ENCODE measurements at regions not wholly inside any gene's neighbourhood (a gene's known extent, or its start where the extent isn't known, plus 50 kb on each side); places are given as distances from the start of the nearest gene placed in this dataset.

DNA sequence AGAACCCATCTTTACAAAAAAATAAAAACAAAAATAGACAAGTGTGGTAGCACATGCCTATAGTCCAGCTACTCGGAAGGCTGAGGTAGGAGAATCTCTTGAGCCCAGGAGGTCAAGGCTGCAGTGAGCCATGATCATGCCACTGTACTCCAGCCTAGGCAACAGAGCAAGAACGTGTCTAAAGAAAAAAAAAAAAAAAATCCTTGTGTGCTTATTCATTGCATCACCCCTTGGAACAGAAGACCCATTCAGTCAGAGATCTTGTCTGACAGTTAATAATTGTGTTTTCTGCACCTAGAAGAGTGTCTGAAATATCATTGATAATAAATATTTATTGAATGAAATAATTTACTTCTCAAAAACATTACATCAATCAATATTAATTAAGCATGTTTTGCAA is 97.4 kb upstream of the TBL1X start:
- Histone ChIP-seq H3K4me1 (no peaks in the 10 kb centered on the region), H3F3A (ENCODE audit: low read depth) (no peaks in the 10 kb centered on the region), H3K27ac (no peak overlapping the region), H4K20me1 (ENCODE audit: low read depth) (no peaks in the 10 kb centered on the region), H3K4me3 (no peak overlapping the region), H2AFZ (replicated peaks) (no peak overlapping the region), H3K27me3 (no peaks in the 10 kb centered on the region), H3K36me3 (no peaks in the 10 kb centered on the region), H3K9me3 (ENCODE audit: low read depth) (no peaks in the 10 kb centered on the region), H3K9ac (no peak overlapping the region), H3K4me2 (no peak overlapping the region), H3K79me2 (ENCODE audit: low read depth) (no peaks in the 10 kb centered on the region)
- no peaks in the 10 kb centered on the region for H3K27me3 Mint-ChIP-seq (ENCODE audit: insufficient read depth, low read depth)
- no peak overlapping the region for H3K4me3 Mint-ChIP-seq
- H3K36me3 Mint-ChIP-seq: no peaks in the 10 kb centered on the region
- no peaks in the 10 kb centered on the region for H3K4me1 Mint-ChIP-seq
- DNase-seq (ENCODE audit: low spot score): no peak
- TF ChIP-seq, protein P1, sequence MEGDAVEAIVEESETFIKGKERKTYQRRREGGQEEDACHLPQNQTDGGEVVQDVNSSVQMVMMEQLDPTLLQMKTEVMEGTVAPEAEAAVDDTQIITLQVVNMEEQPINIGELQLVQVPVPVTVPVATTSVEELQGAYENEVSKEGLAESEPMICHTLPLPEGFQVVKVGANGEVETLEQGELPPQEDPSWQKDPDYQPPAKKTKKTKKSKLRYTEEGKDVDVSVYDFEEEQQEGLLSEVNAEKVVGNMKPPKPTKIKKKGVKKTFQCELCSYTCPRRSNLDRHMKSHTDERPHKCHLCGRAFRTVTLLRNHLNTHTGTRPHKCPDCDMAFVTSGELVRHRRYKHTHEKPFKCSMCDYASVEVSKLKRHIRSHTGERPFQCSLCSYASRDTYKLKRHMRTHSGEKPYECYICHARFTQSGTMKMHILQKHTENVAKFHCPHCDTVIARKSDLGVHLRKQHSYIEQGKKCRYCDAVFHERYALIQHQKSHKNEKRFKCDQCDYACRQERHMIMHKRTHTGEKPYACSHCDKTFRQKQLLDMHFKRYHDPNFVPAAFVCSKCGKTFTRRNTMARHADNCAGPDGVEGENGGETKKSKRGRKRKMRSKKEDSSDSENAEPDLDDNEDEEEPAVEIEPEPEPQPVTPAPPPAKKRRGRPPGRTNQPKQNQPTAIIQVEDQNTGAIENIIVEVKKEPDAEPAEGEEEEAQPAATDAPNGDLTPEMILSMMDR (IDR thresholded peaks at IDR 0.05): no peak
- TF ChIP-seq EZH2 (IDR thresholded peaks at IDR 0.05): no peak
- TF ChIP-seq EZH2phosphoT487 (IDR thresholded peaks at IDR 0.05): no peak
- H3K9me3 Mint-ChIP-seq: no peaks in the 10 kb centered on the region
- peak overlapping the region; percentile 90 for H3K27ac Mint-ChIP-seq

DNA sequence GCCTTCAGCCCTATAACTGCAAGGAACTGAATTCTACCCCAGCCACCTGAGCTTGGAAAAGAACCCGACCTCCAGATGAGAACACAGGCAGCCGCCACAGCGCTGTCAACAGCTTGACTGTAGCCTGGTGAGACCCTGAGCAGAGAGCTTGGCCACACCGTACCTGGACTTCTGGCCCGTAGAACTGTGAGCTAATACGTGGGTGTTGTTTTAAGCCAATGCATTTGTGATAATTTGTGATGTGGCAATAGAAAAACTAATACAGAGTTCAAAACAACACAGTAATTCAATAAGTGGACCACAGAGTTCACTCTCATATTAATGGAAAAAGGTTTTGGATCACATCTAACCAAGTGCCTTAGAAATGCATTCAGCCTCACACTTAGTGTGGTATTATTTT is 96.6 kb upstream of the TBL1X start:
- H3K27ac Mint-ChIP-seq: no peak overlapping the region
- no peak overlapping the region for H3K9ac ChIP-seq
- H4K20me1 ChIP-seq (ENCODE audit: low read depth): no peaks in the 10 kb centered on the region
- H3K9me3 ChIP-seq (ENCODE audit: low read depth): no peaks in the 10 kb centered on the region
- no peak overlapping the region for H3K4me2 ChIP-seq
- H3F3A ChIP-seq (ENCODE audit: low read depth): no peaks in the 10 kb centered on the region
- TF ChIP-seq EZH2phosphoT487 (IDR thresholded peaks at IDR 0.05) (no peak), EZH2 (IDR thresholded peaks at IDR 0.05) (no peak)
- TF ChIP-seq, protein P1 (IDR thresholded peaks at IDR 0.05): no peak
- no peak overlapping the region for H3K4me3 ChIP-seq
- no peak overlapping the region for H3K27ac ChIP-seq
- no peaks in the 10 kb centered on the region for H3K4me1 ChIP-seq
- no peaks in the 10 kb centered on the region for H3K4me1 Mint-ChIP-seq
- H3K36me3 Mint-ChIP-seq: no peaks in the 10 kb centered on the region
- H3K9me3 Mint-ChIP-seq: no peaks in the 10 kb centered on the region
- no peaks in the 10 kb centered on the region for H3K27me3 ChIP-seq
- no peaks in the 10 kb centered on the region for H3K27me3 Mint-ChIP-seq (ENCODE audit: insufficient read depth, low read depth)
- no peak overlapping the region for H2AFZ ChIP-seq (replicated peaks)
- no peak for DNase-seq (ENCODE audit: low spot score)
- H3K36me3 ChIP-seq: no peaks in the 10 kb centered on the region
- H3K4me3 Mint-ChIP-seq: no peak overlapping the region
- no peaks in the 10 kb centered on the region for H3K79me2 ChIP-seq (ENCODE audit: low read depth)

DNA sequence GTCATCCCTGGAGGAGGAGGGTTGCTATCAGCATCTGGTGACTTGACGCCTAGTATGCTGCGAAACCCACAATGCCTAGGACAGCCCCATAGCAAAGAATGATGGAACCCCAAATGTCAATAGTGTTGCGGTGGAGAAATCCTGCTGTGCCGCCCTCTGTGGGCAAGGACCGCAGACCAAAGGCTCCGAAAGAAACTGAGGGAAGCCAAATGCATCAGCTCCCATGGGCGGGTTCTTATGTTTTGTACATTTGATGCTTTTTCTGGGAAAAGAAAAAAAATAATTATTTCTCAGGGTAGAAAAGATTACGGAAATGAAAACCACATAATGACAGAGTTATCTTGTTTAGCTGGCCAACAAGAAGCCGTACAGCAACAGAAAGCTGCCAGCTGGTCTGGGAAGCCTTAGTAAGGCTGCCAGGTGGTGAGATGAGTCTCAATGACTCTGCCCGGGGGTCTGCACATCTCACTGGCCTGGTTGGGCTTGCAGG is 95.0 kb upstream of the TBL1X start:
- Histone ChIP-seq H3K9me3 (ENCODE audit: low read depth) (no peaks in the 10 kb centered on the region), H3K4me2 (no peak overlapping the region), H3F3A (ENCODE audit: low read depth) (no peaks in the 10 kb centered on the region), H4K20me1 (ENCODE audit: low read depth) (no peaks in the 10 kb centered on the region), H3K27ac (no peak overlapping the region), H3K36me3 (no peaks in the 10 kb centered on the region), H3K79me2 (ENCODE audit: low read depth) (no peaks in the 10 kb centered on the region), H3K4me3 (no peak overlapping the region), H3K27me3 (no peaks in the 10 kb centered on the region), H3K4me1 (no peaks in the 10 kb centered on the region), H2AFZ (replicated peaks) (no peak overlapping the region), H3K9ac (no peak overlapping the region)
- no peaks in the 10 kb centered on the region for H3K4me1 Mint-ChIP-seq
- H3K27me3 Mint-ChIP-seq (ENCODE audit: insufficient read depth, low read depth): no peaks in the 10 kb centered on the region
- H3K9me3 Mint-ChIP-seq: no peaks in the 10 kb centered on the region
- TF ChIP-seq EZH2phosphoT487 (IDR thresholded peaks at IDR 0.05) (no peak), EZH2 (IDR thresholded peaks at IDR 0.05) (no peak)
- TF ChIP-seq, protein P1 (IDR thresholded peaks at IDR 0.05): no peak
- no peaks in the 10 kb centered on the region for H3K36me3 Mint-ChIP-seq
- H3K4me3 Mint-ChIP-seq: no peak overlapping the region
- H3K27ac Mint-ChIP-seq: no peak overlapping the region
- DNase-seq (ENCODE audit: low spot score): no peak

Measured in neural progenitor cell (in vitro differentiated cells).